ENCODE measurements at regions not wholly inside any gene's neighbourhood (a gene's known extent, or its start where the extent isn't known, plus 50 kb on each side); places are given as distances from the start of the nearest gene placed in this dataset.
"Not testable (repeated sequence)": the region's sequence is repeated elsewhere in the genome, so short reads cannot be mapped to it uniquely, and the experiment has no call there.

DNA sequence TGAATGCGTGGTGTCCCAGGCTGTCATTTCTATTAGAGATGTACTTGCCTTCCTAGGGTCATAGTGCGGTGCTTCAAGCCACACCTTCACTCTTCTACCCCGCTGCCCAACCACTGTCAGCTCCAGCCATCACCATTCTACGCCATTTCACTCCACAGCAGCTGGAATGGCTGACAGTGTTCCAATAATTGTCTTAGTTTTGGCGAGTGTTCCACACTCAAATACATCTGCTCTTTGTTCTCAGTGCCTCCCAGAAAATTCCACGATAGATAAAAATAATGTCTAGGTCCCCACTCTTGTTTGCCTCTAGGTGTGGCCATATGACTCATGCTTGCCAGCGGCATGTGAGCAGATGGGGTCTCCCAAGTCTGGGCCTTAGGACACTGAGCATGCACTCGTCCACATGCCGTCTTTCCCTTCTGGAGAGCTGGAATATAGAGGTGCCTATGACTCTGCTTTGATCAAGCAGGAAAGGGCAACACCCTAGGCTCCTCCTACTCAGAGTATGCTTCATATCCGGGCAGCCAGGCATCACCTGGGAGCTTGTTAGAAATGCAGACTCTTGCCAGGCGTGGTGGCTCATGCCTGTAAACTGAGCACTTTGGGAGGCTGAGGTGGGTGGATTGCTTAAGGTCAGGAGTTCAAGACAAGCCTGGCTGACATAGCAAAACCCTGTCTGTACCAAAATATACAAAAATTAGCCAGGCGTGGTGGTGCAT is 163.0 kb downstream of the BRMS1L start:
- DNase-seq (ENCODE audit: low read depth, low spot score): no peak

DNA sequence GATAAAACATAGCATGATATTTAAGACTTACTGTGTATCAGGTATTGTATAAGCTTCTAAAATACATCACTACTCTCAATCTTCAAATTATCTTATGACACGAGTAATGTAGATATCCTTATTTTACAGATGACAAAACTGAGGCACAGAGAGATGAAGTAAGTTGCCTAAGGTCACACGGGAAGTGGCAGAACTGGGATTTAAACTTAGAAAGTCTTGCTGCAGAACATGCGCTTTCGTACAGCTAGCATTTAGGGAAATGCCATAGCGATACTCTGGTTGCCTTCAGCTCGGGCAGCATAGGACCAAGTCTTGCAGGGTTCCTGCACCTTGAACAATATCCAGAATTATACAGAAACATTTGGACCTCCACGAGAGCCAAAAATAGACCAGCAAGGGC is 162.4 kb downstream of the BRMS1L start:
- no peak for DNase-seq (ENCODE audit: low read depth, low spot score)

DNA sequence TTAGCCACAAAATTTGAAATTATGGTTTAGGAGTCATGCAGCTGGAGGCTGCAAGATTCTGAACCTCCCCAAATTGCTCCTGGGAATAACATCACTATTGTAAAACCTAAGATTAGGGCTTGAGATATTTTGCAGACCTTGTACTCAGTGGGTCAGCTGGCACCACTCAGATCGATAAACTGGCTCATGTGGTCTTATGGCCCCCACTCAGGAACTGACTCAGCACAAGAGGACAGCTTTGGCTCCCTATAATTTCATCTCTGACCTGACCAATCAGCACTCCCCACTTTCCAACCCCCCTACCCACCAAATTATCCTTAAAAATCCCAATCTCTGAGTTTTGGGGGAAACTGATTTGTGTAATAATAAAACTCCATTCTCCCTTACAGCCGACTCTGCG is 161.6 kb downstream of the BRMS1L start:
- no peak for DNase-seq (ENCODE audit: low read depth, low spot score)

DNA sequence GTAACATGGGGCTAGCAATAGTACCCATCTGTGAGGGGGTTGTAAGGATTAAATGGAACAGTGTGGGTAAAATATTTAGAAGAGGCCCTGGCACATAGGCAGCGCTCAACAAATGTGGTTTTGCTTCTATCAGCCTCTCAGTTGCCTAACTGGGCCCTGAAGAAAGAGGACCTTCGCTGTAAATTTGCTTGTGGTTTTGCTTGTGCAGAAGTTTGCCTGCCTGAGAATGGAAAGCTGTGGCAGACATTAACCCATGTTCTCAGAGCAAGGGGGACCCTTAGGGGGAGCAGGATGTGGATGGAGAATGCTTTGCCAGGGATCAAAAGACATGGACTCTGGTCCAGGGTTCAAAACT is 160.1 kb downstream of the BRMS1L start:
- DNase-seq (ENCODE audit: low read depth, low spot score): no peak

DNA sequence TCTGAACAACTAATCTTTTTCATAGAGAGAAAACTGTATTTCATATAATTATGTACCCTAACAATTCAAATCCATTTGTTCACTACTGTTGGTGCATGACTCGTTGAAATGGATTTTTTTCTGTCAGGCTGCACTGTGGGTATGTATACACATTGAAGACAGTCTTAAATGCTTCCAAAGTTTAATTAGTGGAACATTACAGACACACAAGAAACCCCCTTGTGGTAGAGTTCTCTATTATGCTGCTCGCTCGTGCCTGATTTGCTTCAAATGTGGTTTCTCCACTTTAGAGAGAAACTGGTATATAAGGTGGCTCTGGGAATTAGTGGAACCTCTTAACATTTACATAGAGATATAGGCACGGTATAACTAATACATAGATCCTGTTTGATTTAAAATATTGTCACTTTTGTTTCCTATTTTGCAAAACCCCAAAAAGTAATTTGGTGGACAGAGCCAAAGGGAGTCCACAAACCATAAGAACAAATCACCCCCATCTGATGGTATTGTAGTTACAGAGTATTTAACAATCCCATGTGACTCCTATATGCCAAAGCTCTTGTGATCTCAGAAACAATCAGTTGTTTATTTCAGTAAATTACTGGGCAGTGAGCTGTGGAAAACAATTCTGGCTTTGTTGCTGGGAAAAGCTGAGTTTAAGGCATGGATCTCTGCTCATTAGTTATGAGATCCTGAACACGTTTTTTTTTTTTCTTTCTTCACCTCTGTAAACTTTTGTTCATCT is 159.5 kb downstream of the BRMS1L start:
- no peak for DNase-seq (ENCODE audit: low read depth, low spot score)

DNA sequence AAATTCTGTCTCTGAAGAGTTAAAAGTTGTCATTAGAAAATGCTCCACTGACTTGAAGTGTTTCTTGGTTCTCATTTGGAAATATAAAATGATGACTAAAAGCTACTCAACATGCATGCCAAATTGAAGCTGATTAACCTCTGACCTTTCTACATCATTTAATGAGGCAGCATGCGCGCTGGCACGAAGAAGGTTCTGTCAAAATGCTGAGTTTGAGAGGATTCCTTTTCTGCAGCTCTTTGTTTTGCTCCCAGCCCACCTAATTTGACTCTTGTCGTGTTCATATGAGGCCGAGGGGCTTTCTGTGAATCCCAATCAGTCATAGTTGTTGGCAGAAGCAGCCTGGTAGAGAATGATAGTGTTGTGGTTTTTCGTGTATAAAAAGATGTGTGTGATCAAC is 153.4 kb downstream of the BRMS1L start:
- no peak for DNase-seq (ENCODE audit: low read depth, low spot score)

DNA sequence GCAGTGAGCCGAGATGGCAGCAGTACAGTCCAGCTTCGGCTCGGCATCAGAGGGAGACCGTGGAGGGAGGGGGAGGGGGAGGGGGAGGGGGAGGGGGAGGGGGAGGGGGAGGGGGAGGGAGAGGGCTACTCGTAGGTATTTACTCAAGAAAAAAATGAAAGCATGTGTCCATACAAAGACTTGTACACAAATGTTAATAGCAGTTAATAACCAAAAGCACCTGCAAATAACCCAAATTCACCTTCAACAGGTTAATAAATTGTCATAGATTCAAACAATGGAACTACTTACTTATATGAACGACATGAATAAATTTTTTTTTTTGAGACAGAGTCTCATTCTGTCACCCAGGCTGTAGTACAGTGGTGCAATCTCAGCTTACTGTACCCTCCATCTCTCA is 152.4 kb downstream of the BRMS1L start:
- DNase-seq (ENCODE audit: low read depth, low spot score): no peak

DNA sequence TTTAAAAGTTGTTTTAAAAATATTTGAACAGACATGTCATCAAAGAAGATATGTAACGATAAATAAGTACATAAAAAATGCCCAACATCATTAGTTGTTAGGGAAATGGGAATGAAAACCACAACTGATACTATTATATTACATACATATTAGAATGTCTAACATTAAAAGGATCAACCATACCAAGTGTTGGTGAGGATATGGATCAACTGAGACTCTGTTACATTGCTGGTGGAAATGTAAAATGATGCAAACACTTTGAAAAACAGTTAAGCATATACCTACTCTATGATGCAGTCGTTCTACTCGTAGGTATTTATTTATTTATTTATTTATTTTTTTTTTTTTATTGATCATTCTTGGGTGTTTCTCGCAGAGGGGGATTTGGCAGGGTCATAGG is 149.7 kb downstream of the BRMS1L start:
- DNase-seq (ENCODE audit: low read depth, low spot score): no peak

DNA sequence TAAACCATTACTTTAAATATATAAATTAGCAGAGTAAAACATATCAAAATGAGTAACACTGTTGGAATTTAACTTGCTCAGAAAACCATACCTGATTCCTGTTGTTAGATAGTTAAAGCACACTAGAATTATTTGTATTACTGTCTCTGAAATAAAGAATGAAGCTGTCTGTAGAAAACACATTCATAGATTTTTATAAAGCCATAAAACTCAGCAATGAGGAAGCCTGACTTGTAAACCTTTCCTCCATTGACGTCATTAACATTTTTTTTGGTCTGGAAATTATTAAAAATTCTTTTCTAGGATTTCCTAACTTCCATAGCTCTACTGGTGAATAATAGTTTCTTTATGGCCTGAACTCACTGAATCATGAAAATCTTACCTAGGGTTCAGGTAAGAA is 147.6 kb downstream of the BRMS1L start:
- DNase-seq (ENCODE audit: low read depth, low spot score): no peak

DNA sequence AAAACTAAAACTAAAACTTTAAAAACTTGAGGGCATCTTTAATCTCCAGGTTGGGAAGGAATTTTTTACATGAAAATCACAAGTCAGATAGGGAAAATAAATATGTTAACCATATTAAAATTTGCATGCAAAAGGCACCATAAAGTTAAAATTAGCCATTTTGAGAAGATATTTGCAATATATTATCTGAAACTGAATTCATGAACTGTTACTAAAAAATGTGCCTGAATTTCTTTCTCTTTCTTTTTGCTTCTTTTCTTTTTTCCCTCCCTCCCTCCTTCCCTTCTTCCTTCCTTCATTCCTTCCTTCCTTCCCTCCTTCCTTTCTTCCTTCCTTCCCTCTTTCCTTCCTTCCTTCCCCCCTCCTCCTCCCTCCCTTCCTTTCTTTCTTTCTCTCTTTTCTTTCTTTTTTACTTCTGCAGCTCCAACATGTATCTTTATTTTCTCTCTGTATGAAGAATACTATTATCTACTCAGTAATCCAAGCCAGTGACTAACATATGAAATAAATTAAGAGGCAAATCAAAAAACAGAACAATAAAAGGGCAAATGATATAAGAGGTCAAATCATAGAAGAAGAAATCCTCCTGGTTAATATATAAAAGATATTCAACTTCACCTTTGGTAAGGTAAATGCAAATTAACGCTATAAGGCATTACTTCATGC is 146.0 kb downstream of the BRMS1L start:
- no peak for DNase-seq (ENCODE audit: low read depth, low spot score)

DNA sequence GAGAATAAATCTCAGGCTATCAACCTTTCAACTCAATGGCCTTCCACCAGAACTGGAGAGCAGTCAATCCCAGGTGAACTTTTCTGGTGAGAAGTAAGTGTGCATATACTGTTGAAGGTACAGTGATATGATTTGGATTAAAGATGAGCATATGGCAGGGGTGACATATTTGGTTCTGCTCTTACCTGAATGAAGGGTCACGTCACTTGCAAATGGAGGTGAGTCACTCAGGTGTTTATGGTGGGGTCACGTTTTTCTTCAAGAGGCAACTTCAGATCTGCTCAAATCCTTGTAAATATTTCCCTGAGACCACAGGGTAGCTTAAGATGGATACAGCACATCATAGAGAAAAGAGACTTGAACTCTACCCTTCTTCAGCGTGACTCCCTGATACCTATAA is 143.2 kb downstream of the BRMS1L start:
- DNase-seq (ENCODE audit: low read depth, low spot score): no peak

DNA sequence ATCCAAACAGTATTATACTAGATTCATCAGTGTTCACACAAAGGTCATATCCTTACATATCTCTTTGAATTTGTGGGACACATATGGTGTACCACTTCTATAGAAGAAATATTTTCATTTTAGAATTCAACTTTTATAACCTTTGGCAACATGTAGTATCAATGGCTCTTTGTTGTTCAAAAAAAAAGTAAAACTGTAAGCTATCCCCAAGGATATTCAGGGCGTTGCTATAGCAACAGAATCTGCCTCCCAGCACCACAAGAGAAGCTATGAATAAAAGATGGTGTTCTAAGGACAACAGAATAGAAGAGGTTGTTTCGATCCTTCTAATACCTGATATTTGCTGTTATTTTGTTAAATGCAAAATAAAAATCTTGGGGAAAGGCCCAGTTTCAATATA is 139.3 kb downstream of the BRMS1L start:
- no peak for DNase-seq (ENCODE audit: low read depth, low spot score)

DNA sequence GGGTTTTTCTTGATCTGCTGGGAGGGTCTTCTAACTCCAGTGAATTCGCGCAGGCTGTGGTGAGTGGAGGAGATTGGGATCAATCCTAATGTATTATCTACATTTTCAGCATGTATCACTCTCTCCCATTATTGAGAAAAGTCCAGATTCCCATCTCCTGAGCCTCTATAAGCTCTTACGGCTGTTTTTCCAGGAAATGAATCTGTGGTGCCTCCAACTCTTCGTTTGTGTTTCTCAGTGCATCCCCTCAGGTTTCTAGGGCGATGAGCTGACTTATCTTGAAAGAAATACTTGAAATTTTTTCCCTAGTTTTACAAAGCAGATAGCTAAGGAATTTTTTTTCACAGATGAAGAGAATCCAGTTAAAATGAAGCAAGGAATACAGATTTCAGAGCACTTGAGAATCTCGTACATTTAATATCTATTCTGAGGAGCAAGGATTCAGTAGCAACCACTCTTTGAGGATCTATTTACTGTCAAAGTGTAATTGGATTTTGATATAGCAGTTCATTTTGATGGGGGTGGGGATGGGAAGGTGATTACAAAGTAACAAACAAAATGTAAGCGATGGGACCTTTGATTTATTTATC is 138.7 kb downstream of the BRMS1L start:
- DNase-seq (ENCODE audit: low read depth, low spot score): peak; percentile 11

DNA sequence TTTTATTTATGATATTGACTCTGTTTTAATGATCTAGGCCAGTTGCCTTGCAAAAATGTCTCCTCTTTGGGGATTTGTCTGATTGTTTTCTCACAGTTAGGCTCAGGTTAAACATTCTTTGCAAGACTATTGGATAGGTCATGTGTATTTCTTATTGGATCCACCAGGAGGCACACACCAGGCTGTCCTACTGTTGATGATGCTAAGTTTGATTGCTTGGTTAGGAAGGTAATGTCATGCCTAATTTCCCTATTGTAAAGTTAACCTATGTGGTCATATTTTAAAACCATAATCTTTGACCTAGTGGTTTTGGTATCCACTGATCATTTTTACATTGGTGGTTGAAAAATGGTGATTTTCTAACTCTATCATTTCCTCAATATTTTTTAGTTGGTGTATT is 137.1 kb downstream of the BRMS1L start:
- no peak for DNase-seq (ENCODE audit: low read depth, low spot score)

DNA sequence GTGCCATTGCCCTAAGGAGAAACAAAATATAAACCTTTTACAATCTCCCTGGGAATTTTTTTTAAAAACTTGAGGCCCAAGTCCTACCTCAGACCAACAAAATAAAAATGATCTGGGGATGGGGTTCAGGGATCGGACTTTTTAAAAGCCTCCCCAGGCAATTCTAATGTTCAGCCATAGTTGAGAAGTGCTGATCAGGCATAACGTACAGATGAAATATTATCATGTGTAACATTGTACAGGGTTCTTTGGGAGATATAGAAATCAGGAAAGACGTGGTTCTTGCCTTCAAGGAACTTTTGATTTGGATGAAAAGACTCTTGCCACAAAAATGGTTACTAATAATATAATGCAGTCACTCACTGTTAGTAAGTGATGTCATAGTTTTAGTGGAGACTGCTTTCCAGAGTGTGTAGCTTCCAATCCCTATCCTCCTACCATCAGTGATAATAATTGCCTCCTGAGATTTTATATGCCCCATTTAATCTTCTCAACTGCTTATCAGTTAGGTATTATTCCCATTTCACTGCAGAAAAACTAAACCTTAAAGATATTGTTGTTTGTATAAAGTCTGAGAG is 135.6 kb downstream of the BRMS1L start:
- no peak for DNase-seq (ENCODE audit: low read depth, low spot score)

DNA sequence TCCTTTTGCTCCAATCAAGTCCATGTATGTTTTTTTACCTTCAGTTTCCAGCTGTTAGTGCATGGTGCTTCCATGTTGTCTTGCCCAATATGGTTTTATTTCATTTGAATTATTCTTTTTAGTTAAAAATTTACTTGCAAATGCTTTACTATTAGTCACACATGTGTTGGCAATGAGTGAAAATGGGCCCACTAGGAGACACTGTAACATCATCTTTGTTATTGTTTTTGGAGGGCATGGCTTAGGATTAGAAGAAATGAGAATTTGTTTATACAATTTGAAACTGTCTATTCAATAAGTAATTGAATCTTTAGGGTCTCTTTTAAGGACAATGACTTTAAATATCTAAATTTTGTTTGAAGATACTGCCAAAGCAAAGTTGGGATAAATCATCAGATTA is 133.7 kb downstream of the BRMS1L start:
- DNase-seq (ENCODE audit: low read depth, low spot score): no peak

DNA sequence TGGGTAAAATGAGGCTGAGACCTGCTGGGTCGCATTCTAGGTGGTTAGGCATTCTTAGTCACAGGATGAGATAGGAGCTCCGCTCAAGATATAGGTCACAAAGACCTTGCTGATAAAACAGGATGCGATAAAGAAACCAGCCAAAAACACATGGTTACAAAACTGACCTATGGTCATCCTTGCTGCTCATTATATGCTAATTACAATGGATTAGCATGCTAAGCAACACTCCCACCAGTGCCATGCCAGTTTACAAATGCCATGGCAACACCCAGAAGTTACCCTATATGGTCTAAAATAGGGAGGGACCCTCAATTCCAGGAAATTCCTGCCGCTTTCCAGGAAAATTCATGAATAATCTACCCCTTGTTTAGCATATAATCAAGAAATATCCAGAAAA is 132.4 kb downstream of the BRMS1L start:
- DNase-seq (ENCODE audit: low read depth, low spot score): no peak

DNA sequence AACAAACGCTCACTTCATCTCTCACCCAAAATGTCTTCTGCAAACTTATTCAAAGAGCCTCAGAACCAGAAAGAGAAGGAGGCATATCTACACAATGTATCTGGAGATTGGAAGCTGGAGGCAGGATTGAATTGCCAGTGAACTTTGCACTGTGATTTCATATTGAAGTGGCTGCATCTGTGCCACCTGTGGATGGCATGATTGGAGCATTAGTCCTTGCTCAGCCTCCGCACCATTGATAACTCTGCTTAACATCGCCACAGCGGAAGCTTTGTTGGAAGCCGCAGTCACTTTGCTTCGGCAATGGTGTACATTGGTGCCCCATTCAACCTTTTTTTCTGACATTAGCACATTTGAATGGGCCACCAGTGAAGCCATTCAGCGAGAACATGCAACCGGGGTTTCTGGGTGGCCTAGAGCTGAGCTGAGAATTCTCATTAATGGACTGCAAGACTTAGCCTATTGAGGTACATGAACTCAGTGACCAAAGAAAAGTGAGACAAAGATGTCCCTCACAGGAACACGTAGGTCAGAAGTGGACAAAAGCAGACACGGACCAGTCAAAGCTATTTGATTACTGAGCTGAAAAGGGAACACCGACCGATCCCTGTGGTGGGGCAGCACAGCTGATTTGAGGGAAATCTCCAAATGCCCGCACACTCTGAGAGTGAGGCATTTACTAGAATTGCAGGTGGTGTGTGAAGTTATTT is 130.4 kb downstream of the BRMS1L start:
- no peak for DNase-seq (ENCODE audit: low read depth, low spot score)

DNA sequence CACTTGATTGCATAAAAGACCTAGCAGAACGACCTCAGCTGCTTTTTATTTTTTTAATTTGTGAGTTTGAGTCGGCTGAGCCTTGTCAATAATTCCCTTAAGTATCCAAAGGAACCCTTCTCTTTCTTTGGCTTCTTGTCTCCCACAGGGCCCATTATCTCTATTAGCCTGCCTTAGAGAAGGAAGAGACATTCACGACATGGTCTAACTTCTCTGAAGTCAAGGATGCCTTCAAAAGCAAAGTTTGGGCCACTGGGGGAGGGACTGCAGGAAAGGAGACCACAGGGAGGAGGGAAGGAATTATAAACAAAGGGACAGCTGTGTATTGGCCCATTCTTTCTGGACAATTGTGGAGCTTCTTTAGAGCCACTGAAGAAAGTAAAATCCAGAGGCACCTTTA is 126.4 kb downstream of the BRMS1L start:
- no peak for DNase-seq (ENCODE audit: low read depth, low spot score)

DNA sequence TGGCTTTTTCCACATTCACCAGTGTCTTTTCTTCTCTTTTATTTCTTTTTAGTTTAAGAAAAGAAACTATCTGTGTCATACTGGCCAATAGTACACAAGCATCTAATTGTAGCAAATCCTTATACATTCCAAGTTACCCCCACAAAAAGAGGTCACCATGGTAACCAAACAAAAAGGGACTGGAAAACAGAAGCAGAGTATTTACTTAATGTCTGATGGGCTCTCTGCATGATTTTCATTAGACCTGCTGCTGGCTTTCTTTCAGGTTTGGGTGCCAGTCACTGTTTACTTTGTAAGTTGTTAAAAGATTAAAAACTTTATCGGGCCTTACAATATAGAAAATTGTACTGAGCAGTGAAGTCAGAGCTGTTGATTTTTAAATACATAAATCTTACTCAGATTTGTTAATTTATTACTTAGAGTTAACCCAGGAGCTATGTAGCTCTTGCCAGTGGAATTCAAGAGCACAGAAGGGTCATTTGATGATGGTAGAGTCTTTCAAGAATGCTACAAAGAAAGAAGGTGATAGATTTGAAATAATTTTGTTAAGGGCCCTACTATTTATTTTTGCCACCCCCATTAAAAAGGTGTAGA is 123.9 kb downstream of the BRMS1L start:
- no peak for DNase-seq (ENCODE audit: low read depth, low spot score)

DNA sequence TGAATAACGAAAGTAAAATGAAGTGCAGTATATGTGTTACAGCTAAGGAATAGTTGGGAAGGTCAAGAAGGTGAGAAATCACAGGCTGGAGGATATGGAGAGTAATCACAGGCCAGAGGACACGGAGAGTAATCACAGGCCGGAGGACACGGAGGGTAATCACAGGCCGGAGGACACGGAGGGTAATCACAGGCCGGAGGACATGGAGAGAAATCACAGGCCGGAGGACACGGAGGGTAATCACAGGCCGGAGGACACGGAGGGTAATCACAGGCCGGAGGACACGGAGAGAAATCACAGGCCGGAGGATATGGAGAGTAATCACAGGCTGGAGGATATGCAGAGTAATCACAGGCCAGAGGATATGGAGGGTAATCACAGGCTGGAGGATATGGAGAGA is 121.8 kb downstream of the BRMS1L start:
- DNase-seq (ENCODE audit: low read depth, low spot score): not testable (repeated sequence)

All from ELF-1 (cell line).